CD8-positive, alpha-beta memory T cell (primary cell): ENCODE measurements at regions not wholly inside any gene's neighbourhood (a gene's known extent, or its start where the extent isn't known, plus 50 kb on each side); places are given as distances from the start of the nearest gene placed in this dataset.

ENCODE experiments used
- CTCF ChIA-PET: fragments of 350-600 bp; sonication (Branson Sonifier 250); formaldehyde crosslinking; loops from one replicate; lab custom pipeline; 2021; ENCODE audit warnings: antibody characterized with exemption; lab: Charles Lee
- POLR2A ChIA-PET: fragments of 350-600 bp; sonication (Branson Sonifier 250); formaldehyde crosslinking; loops from one replicate; lab custom pipeline; 2021; ENCODE audit warnings: antibody characterized with exemption; lab: Charles Lee
- DNase-seq, 5 donors: peaks; one replicate each; pipeline versions ENCODE4 v3.0.0 to v3.0.0-alpha.2; 2020 to 2022; ENCODE audit warnings: mixed read lengths in 1 of 5
- H3K27ac ChIP-seq: one replicate; pipeline ENCODE4 v1.7.0; 2013; ENCODE audit warnings: low read depth, mild to moderate bottlenecking, low read length, moderate library complexity
- H3K27me3 ChIP-seq: 2 replicates; pipeline ENCODE4 v1.7.0; 2013; ENCODE audit warnings: low read length, mild to moderate bottlenecking; ENCODE audit not compliant: insufficient read depth, poor library complexity, severe bottlenecking
- H3K36me3 ChIP-seq: 2 replicates; pipeline ENCODE4 v1.7.0; 2013; ENCODE audit warnings: mild to moderate bottlenecking, low read length, moderate library complexity; ENCODE audit not compliant: insufficient read depth
- H3K4me1 ChIP-seq: 2 replicates; pipeline ENCODE4 v1.7.0; 2013; ENCODE audit warnings: mild to moderate bottlenecking, low read length, moderate library complexity; ENCODE audit not compliant: insufficient read depth
- H3K4me3 ChIP-seq: 2 replicates; pipeline ENCODE4 v1.7.0; 2013; ENCODE audit warnings: mild to moderate bottlenecking, low read length
- H3K9me3 ChIP-seq: 2 replicates; pipeline ENCODE4 v1.7.0; 2013; ENCODE audit warnings: mild to moderate bottlenecking, low read length
- H3K27ac Mint-ChIP-seq, 8 donors: one replicate each; pipeline ENCODE4 v1.8.0; 2020 to 2021; ENCODE audit warnings: mixed read lengths in 8 of 8, mild to moderate bottlenecking in 6 of 8, inconsistent platforms in 3 of 8, moderate library complexity in 3 of 8
- H3K27me3 Mint-ChIP-seq, 2 donors: one replicate each; pipeline ENCODE4 v1.8.0; 2020 to 2021; ENCODE audit warnings: mixed read lengths in 2 of 2, mild to moderate bottlenecking in 1 of 2, moderate library complexity in 1 of 2
- H3K36me3 Mint-ChIP-seq, 3 donors: one replicate each; pipeline ENCODE4 v1.8.0; 2020 to 2021; ENCODE audit warnings: mixed read lengths in 3 of 3, inconsistent platforms in 1 of 3, mild to moderate bottlenecking in 1 of 3
- H3K4me1 Mint-ChIP-seq, 3 donors: one replicate each; pipeline ENCODE4 v1.8.0; 2020 to 2021; ENCODE audit warnings: mixed read lengths in 3 of 3, inconsistent platforms in 1 of 3, mild to moderate bottlenecking in 1 of 3
- H3K4me3 Mint-ChIP-seq, 7 donors: one replicate each; pipeline ENCODE4 v1.8.0; 2020 to 2021; ENCODE audit warnings: mixed read lengths in 7 of 7, mild to moderate bottlenecking in 6 of 7, moderate library complexity in 4 of 7, inconsistent platforms in 2 of 7
- H3K9me3 Mint-ChIP-seq, 5 donors: one replicate each; pipeline ENCODE4 v1.8.0; 2020 to 2022; ENCODE audit warnings: mixed read lengths in 5 of 5, mild to moderate bottlenecking in 3 of 5, moderate library complexity in 2 of 5, inconsistent platforms in 1 of 5

DNA sequence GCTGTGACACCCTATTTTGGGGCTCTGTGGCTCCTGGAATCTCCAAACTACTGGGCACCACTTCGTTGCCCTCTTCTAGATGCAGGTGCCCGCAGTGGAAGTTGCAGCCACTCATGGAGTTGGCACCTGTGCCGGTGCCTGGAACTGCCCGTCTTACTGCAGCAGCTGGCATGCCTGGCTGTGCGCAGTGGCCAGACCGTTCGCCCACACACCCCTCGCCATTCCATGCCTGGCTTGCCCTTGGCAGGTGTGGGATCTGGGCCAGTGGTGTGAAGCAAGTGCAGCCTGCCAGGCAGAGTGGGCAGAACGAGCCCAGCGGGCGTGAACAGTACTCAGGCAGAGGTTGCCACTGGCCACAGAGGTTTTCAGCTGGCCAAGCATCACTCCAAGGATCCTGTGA, 1286.7 kb downstream of the ROBO1 start:
- Mint-ChIP-seq H3K27me3 (no peaks in the 10 kb centered on the region), H3K9me3 (peaks cover 1 to 39% (median 6%) of the 10 kb centered on the region in 5 donors), H3K27ac (no peak overlapping the region), H3K4me3 (no peak overlapping the region), H3K4me1 (no peaks in the 10 kb centered on the region), H3K36me3 (no peaks in the 10 kb centered on the region)
- H3K4me1 ChIP-seq, result no peaks in the 10 kb centered on the region
- no peaks in the 10 kb centered on the region for H3K27me3 ChIP-seq
- ChIA-PET CTCF (no interaction called here), POLR2A (no interaction called here)
- no peaks in the 10 kb centered on the region for H3K36me3 ChIP-seq
- no peak overlapping the region for H3K4me3 ChIP-seq
- DNase-seq, result no peak
- H3K9me3 ChIP-seq, result no peaks in the 10 kb centered on the region
- H3K27ac ChIP-seq, result no peak overlapping the region

DNA sequence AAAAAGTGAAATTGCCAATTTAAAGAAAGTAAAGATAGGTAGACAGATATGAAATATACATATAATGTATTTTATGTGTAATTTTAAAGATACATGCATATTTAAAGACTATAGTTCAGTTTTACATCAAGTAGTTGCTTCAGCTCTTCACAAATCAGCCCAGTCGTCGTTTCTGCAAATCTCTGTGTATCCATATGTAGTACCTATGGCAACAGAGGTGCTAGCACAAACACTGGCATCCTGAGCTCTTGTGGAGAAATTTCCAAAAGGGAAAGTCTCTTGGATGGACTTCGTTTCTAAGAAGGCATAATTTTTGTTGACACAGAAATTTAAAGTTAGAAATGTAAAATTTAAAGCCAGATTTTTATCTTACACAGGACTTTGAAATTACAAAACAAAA, 1284.7 kb downstream of the ROBO1 start:
- no peak overlapping the region for H3K4me3 Mint-ChIP-seq
- H3K36me3 Mint-ChIP-seq, result no peaks in the 10 kb centered on the region
- DNase-seq, result no peak
- ChIA-PET CTCF (no interaction called here), POLR2A (no interaction called here)
- Histone ChIP-seq H3K4me1 (no peaks in the 10 kb centered on the region), H3K9me3 (no peaks in the 10 kb centered on the region), H3K36me3 (no peaks in the 10 kb centered on the region), H3K27ac (no peak overlapping the region), H3K4me3 (no peak overlapping the region), H3K27me3 (no peaks in the 10 kb centered on the region)
- H3K9me3 Mint-ChIP-seq, result peaks cover 6 to 27% (median 9%) of the 10 kb centered on the region in 5 donors
- H3K4me1 Mint-ChIP-seq, result no peaks in the 10 kb centered on the region
- no peak overlapping the region for H3K27ac Mint-ChIP-seq
- H3K27me3 Mint-ChIP-seq, result no peaks in the 10 kb centered on the region

DNA sequence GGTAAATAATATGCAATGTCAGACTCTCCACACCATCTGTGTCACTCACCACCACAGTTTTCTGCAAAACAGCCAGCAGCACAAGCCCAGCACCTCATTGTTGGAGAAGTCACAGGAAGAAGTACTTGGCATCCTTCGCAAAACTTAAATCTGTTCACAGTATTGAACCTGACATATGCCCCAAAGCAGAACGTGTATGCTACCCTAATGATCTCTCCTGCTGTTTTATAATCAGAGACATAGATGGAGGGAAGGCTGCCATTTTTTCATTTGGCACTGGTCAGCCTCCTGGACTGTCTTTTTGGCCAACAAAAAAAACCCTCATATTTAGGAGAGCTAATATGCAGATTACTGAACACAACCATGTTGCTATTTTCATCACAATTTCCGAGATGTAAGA, 1272.9 kb downstream of the ROBO1 start:
- Mint-ChIP-seq H3K4me3 (no peak overlapping the region), H3K27ac (no peak overlapping the region), H3K27me3 (no peaks in the 10 kb centered on the region), H3K9me3 (peaks cover 0 to 14% (median 13%) of the 10 kb centered on the region in 5 donors), H3K36me3 (no peaks in the 10 kb centered on the region), H3K4me1 (no peaks in the 10 kb centered on the region)
- H3K36me3 ChIP-seq, result no peaks in the 10 kb centered on the region
- ChIA-PET POLR2A (no interaction called here), CTCF (no interaction called here)
- no peaks in the 10 kb centered on the region for H3K27me3 ChIP-seq
- DNase-seq, result no peak
- H3K4me1 ChIP-seq, result no peaks in the 10 kb centered on the region
- H3K27ac ChIP-seq, result no peak overlapping the region
- no peak overlapping the region for H3K4me3 ChIP-seq
- no peaks in the 10 kb centered on the region for H3K9me3 ChIP-seq

DNA sequence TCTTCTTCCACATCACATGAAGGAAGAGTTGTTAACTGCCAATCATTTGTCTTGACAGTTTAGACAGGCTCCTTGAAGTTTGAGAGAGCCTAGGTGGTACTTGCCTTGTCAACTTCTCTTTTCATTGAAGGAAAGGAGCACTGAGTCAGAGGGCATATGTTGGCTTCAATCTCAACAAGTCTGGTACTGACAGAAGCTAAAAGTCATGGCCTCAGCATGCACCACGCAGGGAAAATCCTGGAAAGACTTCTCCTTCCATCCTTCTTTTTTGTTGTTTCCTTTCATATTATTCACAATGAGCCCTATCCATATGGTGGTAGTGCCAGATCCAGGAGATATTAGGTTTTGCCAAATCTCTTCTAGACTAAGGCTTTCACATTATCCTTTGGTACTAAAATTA, 1272.5 kb downstream of the ROBO1 start:
- peaks cover 0 to 14% (median 13%) of the 10 kb centered on the region in 5 donors for H3K9me3 Mint-ChIP-seq
- no peak for DNase-seq
- H3K4me3 ChIP-seq, result no peak overlapping the region
- no peaks in the 10 kb centered on the region for H3K27me3 Mint-ChIP-seq
- no peak overlapping the region for H3K4me3 Mint-ChIP-seq
- H3K9me3 ChIP-seq, result no peaks in the 10 kb centered on the region
- H3K4me1 Mint-ChIP-seq, result no peaks in the 10 kb centered on the region
- no peak overlapping the region for H3K27ac Mint-ChIP-seq
- no peak overlapping the region for H3K27ac ChIP-seq
- H3K36me3 Mint-ChIP-seq, result no peaks in the 10 kb centered on the region
- CTCF ChIA-PET, result no interaction called here
- H3K27me3 ChIP-seq, result no peaks in the 10 kb centered on the region
- POLR2A ChIA-PET, result no interaction called here
- H3K4me1 ChIP-seq, result no peaks in the 10 kb centered on the region
- no peaks in the 10 kb centered on the region for H3K36me3 ChIP-seq

DNA sequence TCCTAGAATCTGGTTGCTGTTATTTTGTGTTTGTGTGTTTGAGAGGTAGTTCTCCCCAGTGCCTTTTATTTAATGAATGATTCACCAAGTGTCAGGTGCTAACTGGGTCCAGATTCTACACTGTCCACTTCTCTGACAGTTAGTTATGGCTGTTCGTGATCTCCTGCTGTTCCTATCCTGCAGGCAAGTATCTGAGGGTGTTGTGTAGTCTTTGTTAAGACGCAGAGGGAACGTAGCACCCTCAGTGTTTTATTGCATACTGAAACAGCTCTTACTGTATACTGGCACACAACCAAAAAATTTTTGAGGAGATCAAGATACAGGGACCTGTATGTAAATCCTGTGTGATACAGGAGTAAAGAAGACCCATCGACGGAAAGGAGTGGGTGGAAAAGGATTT, 1271.3 kb downstream of the ROBO1 start:
- Histone ChIP-seq H3K4me3 (no peak overlapping the region), H3K27ac (no peak overlapping the region), H3K9me3 (no peaks in the 10 kb centered on the region), H3K4me1 (no peaks in the 10 kb centered on the region), H3K36me3 (no peaks in the 10 kb centered on the region), H3K27me3 (no peaks in the 10 kb centered on the region)
- POLR2A ChIA-PET, result no interaction called here
- H3K4me1 Mint-ChIP-seq, result no peaks in the 10 kb centered on the region
- no peak overlapping the region for H3K4me3 Mint-ChIP-seq
- H3K9me3 Mint-ChIP-seq, result peaks cover 3 to 20% (median 12%) of the 10 kb centered on the region in 5 donors
- CTCF ChIA-PET, result no interaction called here
- H3K36me3 Mint-ChIP-seq, result no peaks in the 10 kb centered on the region
- H3K27ac Mint-ChIP-seq, result no peak overlapping the region
- H3K27me3 Mint-ChIP-seq, result no peaks in the 10 kb centered on the region
- no peak for DNase-seq

DNA sequence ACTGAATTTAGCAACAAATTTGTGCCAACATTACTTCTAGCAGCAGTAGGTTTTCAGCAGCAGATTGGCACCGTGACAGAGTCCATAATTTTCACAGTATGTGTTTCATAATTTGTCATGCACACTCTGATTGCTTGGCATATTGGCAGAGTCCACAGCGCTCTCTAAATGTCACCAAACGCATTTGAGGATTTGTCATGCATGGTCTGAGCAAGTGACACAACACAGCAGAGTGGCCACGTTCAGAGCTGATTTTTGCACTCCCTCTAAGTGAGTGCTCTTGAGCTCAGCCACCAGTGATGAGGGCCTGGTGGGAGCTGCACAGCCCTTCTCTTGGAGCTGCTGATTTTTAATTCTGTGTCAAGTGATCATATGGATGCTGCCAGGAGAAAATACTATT, 1270.8 kb downstream of the ROBO1 start:
- Mint-ChIP-seq H3K4me1 (no peaks in the 10 kb centered on the region), H3K27me3 (no peaks in the 10 kb centered on the region), H3K4me3 (no peak overlapping the region), H3K9me3 (peaks cover 3 to 24% (median 12%) of the 10 kb centered on the region in 5 donors), H3K27ac (no peak overlapping the region), H3K36me3 (no peaks in the 10 kb centered on the region)
- DNase-seq, result no peak
- Histone ChIP-seq H3K27me3 (no peaks in the 10 kb centered on the region), H3K27ac (no peak overlapping the region), H3K4me1 (no peaks in the 10 kb centered on the region), H3K9me3 (no peaks in the 10 kb centered on the region), H3K36me3 (no peaks in the 10 kb centered on the region), H3K4me3 (no peak overlapping the region)
- ChIA-PET CTCF (no interaction called here), POLR2A (no interaction called here)

DNA sequence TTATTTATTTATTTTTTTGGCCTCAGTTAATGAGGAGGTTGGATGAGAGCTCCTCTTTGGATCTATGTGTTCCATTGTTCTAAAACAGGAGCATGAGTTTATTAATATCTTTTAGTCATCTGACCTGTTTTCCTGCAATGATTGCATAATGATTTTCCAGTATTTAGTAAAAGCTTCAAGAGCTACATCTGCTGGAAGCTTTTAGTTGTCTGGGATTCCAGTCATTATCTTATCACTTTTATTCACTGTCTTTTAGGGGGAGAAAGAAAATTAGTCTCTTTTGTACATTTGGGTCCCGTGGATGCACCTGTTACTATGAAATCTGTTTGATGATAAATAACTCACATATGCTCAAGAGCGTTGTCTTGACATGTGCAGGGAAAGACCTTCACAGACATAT, 1270.0 kb downstream of the ROBO1 start:
- no peaks in the 10 kb centered on the region for H3K36me3 Mint-ChIP-seq

DNA sequence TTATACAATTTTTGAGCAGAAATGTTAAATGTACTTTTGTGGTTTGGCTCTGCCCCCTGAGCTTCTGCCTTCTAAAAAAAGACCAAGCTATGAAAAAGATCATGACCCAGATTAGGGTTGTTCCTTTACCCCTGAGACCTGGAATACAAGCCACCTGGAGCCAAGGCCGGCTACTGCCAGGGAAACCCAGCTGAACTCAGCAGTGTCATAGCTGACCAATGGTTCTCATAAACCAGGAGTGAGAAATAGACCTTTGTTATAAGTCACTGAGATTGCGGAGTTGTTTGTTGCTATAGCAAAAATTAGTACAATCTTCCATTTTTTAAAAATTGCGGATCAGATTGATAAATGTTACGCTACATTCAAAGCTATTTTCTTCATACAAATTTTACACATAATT, 1261.7 kb downstream of the ROBO1 start:
- Mint-ChIP-seq H3K4me3 (no peak overlapping the region), H3K36me3 (no peaks in the 10 kb centered on the region), H3K4me1 (no peaks in the 10 kb centered on the region), H3K27me3 (no peaks in the 10 kb centered on the region), H3K27ac (no peak overlapping the region), H3K9me3 (peaks cover 13 to 31% (median 23%) of the 10 kb centered on the region in 5 donors)
- Histone ChIP-seq H3K36me3 (no peaks in the 10 kb centered on the region), H3K27me3 (no peaks in the 10 kb centered on the region), H3K27ac (no peak overlapping the region), H3K4me1 (no peaks in the 10 kb centered on the region), H3K9me3 (no peaks in the 10 kb centered on the region), H3K4me3 (no peak overlapping the region)
- POLR2A ChIA-PET, result no interaction called here
- CTCF ChIA-PET, result no interaction called here
- no peak for DNase-seq

More for the DNA sequence above, 1270.0 kb downstream of the ROBO1 start:
- Mint-ChIP-seq H3K27me3 (no peaks in the 10 kb centered on the region), H3K4me3 (no peak overlapping the region), H3K27ac (no peak overlapping the region), H3K4me1 (no peaks in the 10 kb centered on the region), H3K9me3 (peaks cover 5 to 24% (median 14%) of the 10 kb centered on the region in 5 donors)
- ChIA-PET POLR2A (no interaction called here), CTCF (no interaction called here)
- no peak overlapping the region for H3K27ac ChIP-seq
- H3K27me3 ChIP-seq, result no peaks in the 10 kb centered on the region
- no peaks in the 10 kb centered on the region for H3K36me3 ChIP-seq
- no peaks in the 10 kb centered on the region for H3K4me1 ChIP-seq
- no peak for DNase-seq
- no peaks in the 10 kb centered on the region for H3K9me3 ChIP-seq
- no peak overlapping the region for H3K4me3 ChIP-seq
